ENCODE measurements at regions not wholly inside any gene's neighbourhood (a gene's known extent, or its start where the extent isn't known, plus 50 kb on each side); places are given as distances from the start of the nearest gene placed in this dataset.

DNA sequence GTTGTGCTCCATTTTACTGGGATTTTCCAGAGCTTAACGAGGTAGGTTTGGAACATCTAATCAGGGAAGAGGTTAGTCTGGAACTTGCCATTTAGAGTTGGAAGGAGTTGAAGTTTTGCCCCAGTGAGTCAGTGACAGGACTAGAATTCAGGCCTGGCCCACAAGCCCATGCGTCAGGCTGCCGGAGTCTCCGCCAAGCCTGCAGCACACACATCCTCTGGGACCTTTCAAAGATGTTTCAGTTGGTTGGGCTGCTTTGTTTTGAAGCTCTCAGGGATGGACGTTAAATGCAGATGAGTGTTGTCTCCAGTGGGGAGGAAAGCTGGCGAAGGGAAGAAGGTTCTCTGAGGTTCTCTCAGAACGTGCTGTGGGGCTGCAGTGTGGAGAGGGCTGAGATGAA, 147.0 kb downstream of the PSAT1 start:
- no peak overlapping the region for H3K4me3 ChIP-seq (ENCODE audit: low read length in 2 of 2)
- H3K27me3 ChIP-seq (ENCODE audit: control insufficient read depth in 2 of 2, insufficient read depth in 2 of 2, low read length in 2 of 2), result peaks cover 4 to 6% of the 10 kb centered on the region in 2 donors
- H3K27ac ChIP-seq (ENCODE audit: low read depth in 2 of 2, low read length in 2 of 2), result no peak overlapping the region

DNA sequence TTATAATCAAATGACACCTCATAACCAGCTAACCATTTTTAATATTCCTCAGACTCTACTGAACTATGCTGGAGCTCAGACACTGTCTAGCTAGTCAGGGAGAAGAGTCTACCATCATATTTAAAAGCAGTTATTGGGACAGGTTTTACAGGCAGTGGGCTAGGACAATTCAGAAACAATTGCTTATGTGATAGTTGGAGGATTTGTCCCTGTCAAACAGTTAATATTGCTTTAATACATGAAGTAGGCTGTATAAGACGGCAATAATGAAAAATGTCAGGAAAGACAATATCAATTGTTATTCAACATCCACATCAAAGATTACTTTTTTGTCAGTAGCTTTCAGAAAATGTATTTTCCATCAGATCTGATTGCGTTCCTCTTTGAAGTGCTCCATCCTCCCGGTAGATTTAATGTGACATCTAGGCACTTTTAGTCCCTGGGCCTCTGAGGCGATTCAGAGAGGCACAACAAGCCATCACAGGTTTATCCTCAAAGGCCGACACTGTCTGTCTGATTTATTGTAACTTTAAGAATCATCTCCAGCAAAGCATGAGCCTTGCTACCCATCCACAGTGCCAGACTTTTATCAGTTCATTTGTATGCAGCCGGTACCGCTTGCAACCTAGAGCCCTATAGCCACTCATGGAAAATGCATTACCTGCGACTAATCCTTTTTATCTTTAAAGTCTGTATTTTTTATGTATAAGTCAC, 152.2 kb downstream of the PSAT1 start:
- H3K4me3 ChIP-seq (ENCODE audit: low read length in 2 of 2), result no peak overlapping the region
- H3K9me3 ChIP-seq (ENCODE audit: control insufficient read depth in 2 of 2, low read length in 2 of 2), result no peaks in the 10 kb centered on the region
- H3K36me3 ChIP-seq (ENCODE audit: control insufficient read depth in 2 of 2, insufficient read depth in 2 of 2, low read length in 2 of 2), result no peaks in the 10 kb centered on the region
- no peaks in the 10 kb centered on the region for H3K4me1 ChIP-seq (ENCODE audit: control insufficient read depth in 2 of 2, insufficient read depth in 2 of 2, low read length in 2 of 2)
- H3K27ac ChIP-seq (ENCODE audit: low read depth in 2 of 2, low read length in 2 of 2), result no peak overlapping the region
- no peaks in the 10 kb centered on the region for H3K27me3 ChIP-seq (ENCODE audit: control insufficient read depth in 2 of 2, insufficient read depth in 2 of 2, low read length in 2 of 2)
- H3K9ac ChIP-seq (ENCODE audit: low read depth in 1 of 2, low read length in 2 of 2), result no peak overlapping the region

More for the DNA sequence above, 147.0 kb downstream of the PSAT1 start:
- Histone ChIP-seq H3K9ac (ENCODE audit: low read depth in 1 of 2, low read length in 2 of 2) (no peak overlapping the region), H3K9me3 (ENCODE audit: control insufficient read depth in 2 of 2, low read length in 2 of 2) (no peaks in the 10 kb centered on the region), H3K4me1 (ENCODE audit: control insufficient read depth in 2 of 2, insufficient read depth in 2 of 2, low read length in 2 of 2) (peaks cover 0 to 2% of the 10 kb centered on the region in 2 donors), H3K36me3 (ENCODE audit: control insufficient read depth in 2 of 2, insufficient read depth in 2 of 2, low read length in 2 of 2) (no peaks in the 10 kb centered on the region)

DNA sequence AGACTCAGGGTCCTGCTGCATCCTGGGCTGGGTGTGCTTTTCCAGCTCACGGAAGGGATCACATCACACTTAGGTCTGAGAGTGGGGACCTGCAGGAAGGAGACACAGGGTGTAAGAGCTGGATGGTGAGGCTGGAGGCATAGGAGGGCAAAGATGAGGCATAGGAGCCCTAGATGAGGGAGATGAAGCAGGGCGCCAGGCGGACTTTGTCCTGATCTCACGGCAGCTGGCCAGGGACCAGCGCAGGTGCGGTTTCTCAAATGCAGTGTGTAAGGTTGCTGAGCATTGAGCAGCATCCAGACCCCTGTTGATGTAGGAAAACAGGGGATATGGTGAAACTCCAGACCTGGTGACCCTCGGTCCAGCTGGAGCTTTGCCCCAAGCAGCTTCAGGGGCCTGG, 156.5 kb downstream of the PSAT1 start:
- Histone ChIP-seq H3K36me3 (ENCODE audit: control insufficient read depth in 2 of 2, insufficient read depth in 2 of 2, low read length in 2 of 2) (no peaks in the 10 kb centered on the region), H3K4me3 (ENCODE audit: low read length in 2 of 2) (no peak overlapping the region), H3K9me3 (ENCODE audit: control insufficient read depth in 2 of 2, low read length in 2 of 2) (no peaks in the 10 kb centered on the region), H3K27ac (ENCODE audit: low read depth in 2 of 2, low read length in 2 of 2) (no peak overlapping the region), H3K9ac (ENCODE audit: low read depth in 1 of 2, low read length in 2 of 2) (no peak overlapping the region), H3K4me1 (ENCODE audit: control insufficient read depth in 2 of 2, insufficient read depth in 2 of 2, low read length in 2 of 2) (no peaks in the 10 kb centered on the region), H3K27me3 (ENCODE audit: control insufficient read depth in 2 of 2, insufficient read depth in 2 of 2, low read length in 2 of 2) (no peaks in the 10 kb centered on the region)

DNA sequence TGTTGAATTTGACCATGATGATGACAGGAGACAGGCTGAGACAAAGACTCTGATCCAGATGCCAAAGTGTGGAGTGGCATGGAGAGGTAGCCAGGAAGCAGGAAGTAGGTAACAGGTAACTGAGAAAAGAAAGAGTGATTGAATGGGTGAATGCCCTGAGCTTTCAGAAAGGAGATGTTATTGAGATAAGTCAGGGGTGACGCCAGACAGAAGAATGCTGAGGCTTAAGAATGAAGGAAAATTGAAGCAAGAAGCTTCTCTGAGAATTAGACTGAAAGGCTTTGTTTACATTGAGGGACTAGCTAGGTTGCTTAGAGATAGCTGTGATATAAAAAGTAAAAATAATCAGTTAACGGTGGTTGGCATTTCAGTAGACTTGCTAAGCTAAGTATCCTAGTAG, 165.7 kb downstream of the PSAT1 start:
- H3K9me3 ChIP-seq (ENCODE audit: control insufficient read depth in 2 of 2, low read length in 2 of 2), result no peaks in the 10 kb centered on the region
- no peak overlapping the region for H3K27ac ChIP-seq (ENCODE audit: low read depth in 2 of 2, low read length in 2 of 2)
- no peaks in the 10 kb centered on the region for H3K4me1 ChIP-seq (ENCODE audit: control insufficient read depth in 2 of 2, insufficient read depth in 2 of 2, low read length in 2 of 2)
- H3K36me3 ChIP-seq (ENCODE audit: control insufficient read depth in 2 of 2, insufficient read depth in 2 of 2, low read length in 2 of 2), result no peaks in the 10 kb centered on the region
- H3K9ac ChIP-seq (ENCODE audit: low read depth in 1 of 2, low read length in 2 of 2), result no peak overlapping the region
- no peak overlapping the region for H3K4me3 ChIP-seq (ENCODE audit: low read length in 2 of 2)
- H3K27me3 ChIP-seq (ENCODE audit: control insufficient read depth in 2 of 2, insufficient read depth in 2 of 2, low read length in 2 of 2), result no peaks in the 10 kb centered on the region

DNA sequence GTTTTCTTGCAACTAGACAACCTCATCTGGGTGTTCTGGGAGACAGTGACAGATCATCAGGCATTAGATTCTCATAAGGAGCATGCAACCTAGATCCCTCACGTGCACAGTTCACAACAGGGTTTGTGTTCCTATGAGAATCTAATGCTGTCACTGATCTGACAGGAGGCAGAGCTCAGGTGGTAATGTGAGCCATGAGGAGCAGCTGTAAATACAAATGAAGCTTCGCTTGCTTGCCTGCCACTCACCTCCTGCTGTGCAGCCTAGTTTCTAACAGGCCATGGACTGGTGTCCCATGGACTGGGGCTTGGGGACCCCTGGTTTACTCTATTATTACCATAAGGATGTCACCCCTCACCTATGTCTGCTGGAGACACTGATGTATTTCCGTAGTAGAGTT, 166.8 kb downstream of the PSAT1 start:
- H3K27ac ChIP-seq (ENCODE audit: low read depth in 2 of 2, low read length in 2 of 2), result no peak overlapping the region
- no peaks in the 10 kb centered on the region for H3K27me3 ChIP-seq (ENCODE audit: control insufficient read depth in 2 of 2, insufficient read depth in 2 of 2, low read length in 2 of 2)
- no peaks in the 10 kb centered on the region for H3K9me3 ChIP-seq (ENCODE audit: control insufficient read depth in 2 of 2, low read length in 2 of 2)
- H3K9ac ChIP-seq (ENCODE audit: low read depth in 1 of 2, low read length in 2 of 2), result no peak overlapping the region
- H3K36me3 ChIP-seq (ENCODE audit: control insufficient read depth in 2 of 2, insufficient read depth in 2 of 2, low read length in 2 of 2), result no peaks in the 10 kb centered on the region
- no peaks in the 10 kb centered on the region for H3K4me1 ChIP-seq (ENCODE audit: control insufficient read depth in 2 of 2, insufficient read depth in 2 of 2, low read length in 2 of 2)
- no peak overlapping the region for H3K4me3 ChIP-seq (ENCODE audit: low read length in 2 of 2)

DNA sequence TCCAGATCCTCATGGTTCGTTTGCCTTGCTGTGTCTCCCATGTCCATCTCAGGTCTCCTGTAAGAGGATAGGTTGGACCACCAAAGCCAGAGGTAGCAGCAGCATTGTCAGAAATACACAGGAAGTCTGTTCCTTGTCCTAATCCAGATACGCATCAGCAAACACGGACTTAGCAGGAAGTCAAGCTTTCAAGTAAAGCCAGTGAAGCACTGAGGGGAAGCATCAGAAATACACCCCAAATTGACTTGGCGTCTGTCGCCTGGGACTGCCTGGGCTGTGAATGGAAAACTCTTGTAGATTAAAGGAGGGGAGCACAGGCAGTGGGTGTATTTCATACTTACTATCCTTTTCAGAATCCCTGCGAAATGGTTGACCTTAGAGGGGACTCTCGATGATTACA, 171.3 kb downstream of the PSAT1 start:
- H3K9me3 ChIP-seq (ENCODE audit: control insufficient read depth in 2 of 2, low read length in 2 of 2), result no peaks in the 10 kb centered on the region
- H3K27me3 ChIP-seq (ENCODE audit: control insufficient read depth in 2 of 2, insufficient read depth in 2 of 2, low read length in 2 of 2), result no peaks in the 10 kb centered on the region
- H3K9ac ChIP-seq (ENCODE audit: low read depth in 1 of 2, low read length in 2 of 2), result no peak overlapping the region
- H3K4me3 ChIP-seq (ENCODE audit: low read length in 2 of 2), result no peak overlapping the region
- no peaks in the 10 kb centered on the region for H3K36me3 ChIP-seq (ENCODE audit: control insufficient read depth in 2 of 2, insufficient read depth in 2 of 2, low read length in 2 of 2)
- no peak overlapping the region for H3K27ac ChIP-seq (ENCODE audit: low read depth in 2 of 2, low read length in 2 of 2)
- H3K4me1 ChIP-seq (ENCODE audit: control insufficient read depth in 2 of 2, insufficient read depth in 2 of 2, low read length in 2 of 2), result no peaks in the 10 kb centered on the region

DNA sequence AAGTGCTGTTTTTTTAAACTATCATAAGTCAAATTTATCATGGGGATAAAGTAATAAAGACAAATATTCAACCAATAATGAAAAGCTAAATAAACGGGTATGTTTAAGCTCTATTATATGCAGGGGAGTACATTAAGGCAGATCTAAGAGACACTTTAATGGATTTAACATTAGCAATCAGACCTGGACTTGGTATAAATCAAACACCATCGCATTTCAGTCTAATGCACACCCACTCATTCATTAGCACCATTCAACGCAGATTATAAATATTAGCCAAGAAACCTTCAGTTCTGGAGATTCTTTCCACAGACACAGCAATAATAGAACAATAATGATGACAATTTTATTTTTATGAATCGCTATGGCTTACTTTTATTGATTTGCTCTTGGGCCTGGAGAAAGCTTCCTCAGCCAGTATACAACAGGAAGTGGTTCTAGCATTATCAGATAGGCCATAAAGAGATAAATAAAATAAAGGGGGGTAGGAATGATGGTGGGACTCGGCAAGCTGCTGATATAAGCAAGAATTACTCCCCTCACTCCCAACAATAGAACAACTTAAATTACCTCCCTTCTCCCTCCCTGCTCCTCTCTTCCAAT, 172.2 kb downstream of the PSAT1 start:
- Histone ChIP-seq H3K4me1 (ENCODE audit: control insufficient read depth in 2 of 2, insufficient read depth in 2 of 2, low read length in 2 of 2) (no peaks in the 10 kb centered on the region), H3K27ac (ENCODE audit: low read depth in 2 of 2, low read length in 2 of 2) (no peak overlapping the region), H3K4me3 (ENCODE audit: low read length in 2 of 2) (no peak overlapping the region), H3K36me3 (ENCODE audit: control insufficient read depth in 2 of 2, insufficient read depth in 2 of 2, low read length in 2 of 2) (no peaks in the 10 kb centered on the region), H3K27me3 (ENCODE audit: control insufficient read depth in 2 of 2, insufficient read depth in 2 of 2, low read length in 2 of 2) (no peaks in the 10 kb centered on the region), H3K9ac (ENCODE audit: low read depth in 1 of 2, low read length in 2 of 2) (no peak overlapping the region), H3K9me3 (ENCODE audit: control insufficient read depth in 2 of 2, low read length in 2 of 2) (no peaks in the 10 kb centered on the region)

DNA sequence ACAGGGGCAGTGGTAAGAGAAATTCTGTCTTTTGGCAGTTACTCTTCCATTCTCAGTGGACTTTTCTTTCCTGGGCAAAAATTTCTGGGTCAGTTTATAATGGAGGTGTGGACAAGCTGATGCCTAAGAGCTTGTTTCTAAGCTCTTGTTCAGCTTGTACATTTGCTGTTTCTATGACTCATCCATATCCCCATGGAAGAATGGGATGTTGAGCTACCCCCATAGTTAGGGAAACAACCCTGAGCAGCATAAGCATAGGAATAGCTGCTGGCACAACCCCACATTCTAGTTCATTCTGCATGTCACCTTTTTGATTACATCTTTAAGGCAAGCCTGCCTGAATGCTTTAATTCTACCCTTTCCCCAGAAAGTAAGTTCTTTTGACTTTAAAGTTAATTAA, 173.3 kb downstream of the PSAT1 start:
- Histone ChIP-seq H3K9ac (ENCODE audit: low read depth in 1 of 2, low read length in 2 of 2) (no peak overlapping the region), H3K27me3 (ENCODE audit: control insufficient read depth in 2 of 2, insufficient read depth in 2 of 2, low read length in 2 of 2) (no peaks in the 10 kb centered on the region)

DNA sequence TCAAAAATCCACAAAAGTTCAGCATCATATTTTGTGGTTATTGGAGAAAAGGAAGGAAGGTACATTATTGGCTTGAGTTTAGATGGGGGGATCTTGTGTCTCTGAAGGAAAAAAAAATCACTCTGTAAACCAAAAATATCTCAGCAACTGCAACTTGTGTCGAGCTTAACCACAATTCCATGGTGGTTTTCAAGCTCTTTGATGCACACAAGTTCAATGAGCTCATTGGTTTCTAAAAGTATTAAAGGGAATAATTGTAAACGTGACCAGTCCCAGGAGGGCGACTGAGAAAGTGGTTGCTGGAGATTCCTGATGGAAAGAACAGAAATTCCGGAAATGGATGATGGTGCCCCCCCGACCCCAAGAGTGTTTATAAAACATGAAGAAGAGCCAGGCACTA, 173.8 kb downstream of the PSAT1 start:
- Histone ChIP-seq H3K4me1 (ENCODE audit: control insufficient read depth in 2 of 2, insufficient read depth in 2 of 2, low read length in 2 of 2) (no peaks in the 10 kb centered on the region), H3K9me3 (ENCODE audit: control insufficient read depth in 2 of 2, low read length in 2 of 2) (no peaks in the 10 kb centered on the region), H3K27me3 (ENCODE audit: control insufficient read depth in 2 of 2, insufficient read depth in 2 of 2, low read length in 2 of 2) (no peaks in the 10 kb centered on the region), H3K27ac (ENCODE audit: low read depth in 2 of 2, low read length in 2 of 2) (no peak overlapping the region), H3K4me3 (ENCODE audit: low read length in 2 of 2) (no peak overlapping the region), H3K9ac (ENCODE audit: low read depth in 1 of 2, low read length in 2 of 2) (no peak overlapping the region), H3K36me3 (ENCODE audit: control insufficient read depth in 2 of 2, insufficient read depth in 2 of 2, low read length in 2 of 2) (no peaks in the 10 kb centered on the region)

More for the DNA sequence above, 173.3 kb downstream of the PSAT1 start:
- Histone ChIP-seq H3K9me3 (ENCODE audit: control insufficient read depth in 2 of 2, low read length in 2 of 2) (no peaks in the 10 kb centered on the region), H3K4me1 (ENCODE audit: control insufficient read depth in 2 of 2, insufficient read depth in 2 of 2, low read length in 2 of 2) (no peaks in the 10 kb centered on the region), H3K4me3 (ENCODE audit: low read length in 2 of 2) (no peak overlapping the region), H3K36me3 (ENCODE audit: control insufficient read depth in 2 of 2, insufficient read depth in 2 of 2, low read length in 2 of 2) (no peaks in the 10 kb centered on the region), H3K27ac (ENCODE audit: low read depth in 2 of 2, low read length in 2 of 2) (no peak overlapping the region)

DNA sequence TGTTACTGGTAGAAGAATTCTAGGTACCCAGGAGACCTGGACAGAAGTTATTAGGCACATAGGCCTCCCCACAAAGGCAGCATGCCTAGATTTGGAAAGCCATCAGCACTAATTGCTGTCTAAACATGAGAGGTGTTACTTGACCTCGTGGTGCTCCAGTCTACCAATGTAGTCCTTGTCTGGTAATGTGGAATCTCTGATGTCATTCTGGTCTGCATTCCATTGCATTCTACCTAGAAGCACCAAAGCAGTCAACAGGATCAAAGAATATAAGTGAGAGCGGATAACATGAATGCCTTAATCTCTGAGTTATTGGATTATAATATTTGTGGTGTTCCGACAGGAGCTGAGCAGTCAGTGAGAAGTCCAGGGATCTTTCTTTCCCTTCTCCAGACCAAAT, 175.2 kb downstream of the PSAT1 start:
- Histone ChIP-seq H3K4me1 (ENCODE audit: control insufficient read depth in 2 of 2, insufficient read depth in 2 of 2, low read length in 2 of 2) (no peaks in the 10 kb centered on the region), H3K36me3 (ENCODE audit: control insufficient read depth in 2 of 2, insufficient read depth in 2 of 2, low read length in 2 of 2) (no peaks in the 10 kb centered on the region), H3K27ac (ENCODE audit: low read depth in 2 of 2, low read length in 2 of 2) (no peak overlapping the region), H3K9me3 (ENCODE audit: control insufficient read depth in 2 of 2, low read length in 2 of 2) (no peaks in the 10 kb centered on the region), H3K4me3 (ENCODE audit: low read length in 2 of 2) (no peak overlapping the region), H3K9ac (ENCODE audit: low read depth in 1 of 2, low read length in 2 of 2) (no peak overlapping the region), H3K27me3 (ENCODE audit: control insufficient read depth in 2 of 2, insufficient read depth in 2 of 2, low read length in 2 of 2) (no peaks in the 10 kb centered on the region)

Data from mucosa of rectum (tissue), 2 donors.